Astrocyte (in vitro differentiated cells and primary cell): ENCODE measurements at regions not wholly inside any gene's neighbourhood (a gene's known extent, or its start where the extent isn't known, plus 50 kb on each side); places are given as distances from the start of the nearest gene placed in this dataset.

Source experiments
- CTCF ChIP-seq: IDR thresholded peaks from 2 replicates; pipeline ENCODE4 v1.5.1; 2011; ENCODE audit warnings: low read depth, mild to moderate bottlenecking, inconsistent platforms, low read length, moderate library complexity; ENCODE audit not compliant: insufficient read depth
- EZH2 ChIP-seq: IDR thresholded peaks from 2 replicates; pipeline ENCODE4 v1.6.1; 2012; ENCODE audit warnings: mild to moderate bottlenecking, low read length, inconsistent platforms; ENCODE audit not compliant: insufficient read depth

DNA sequence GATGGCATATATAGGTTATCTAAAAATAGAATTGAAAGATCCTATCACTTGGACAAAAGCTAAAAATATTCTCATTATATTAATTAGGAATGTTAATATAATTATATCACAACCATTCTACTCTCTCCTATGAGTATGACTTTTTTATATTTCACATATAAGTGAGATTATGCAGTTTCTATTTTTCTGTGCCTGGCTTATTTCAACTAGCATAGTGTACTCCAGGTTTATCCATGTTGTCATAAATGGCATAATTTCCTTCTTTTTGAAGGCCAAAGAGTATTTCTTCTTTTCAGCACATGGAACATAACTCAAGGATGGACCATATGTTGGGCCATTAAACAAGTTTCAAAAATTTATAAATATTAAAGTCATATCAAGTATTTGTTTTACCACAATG, 421.2 kb upstream of the CTSO start:
- TF ChIP-seq CTCF (no peak), EZH2 (no peak)
